Lower lobe of right lung (tissue), 2 donors: ENCODE measurements at regions not wholly inside any gene's neighbourhood (a gene's known extent, or its start where the extent isn't known, plus 50 kb on each side); places are given as distances from the start of the nearest gene placed in this dataset.

ENCODE experiments used
- ATAC-seq, 2 donors: fragments of 200-7000 bp; cut with Tn5 transposase; one replicate each; pipeline ENCODE4 v1.9.1; 2020 to 2022; ENCODE audit warnings: mild to moderate bottlenecking in 2 of 2, moderate library complexity in 2 of 2
- DNase-seq: peaks from one replicate; pipeline ENCODE4 v3.0.0-alpha.2; 2020
- H3K27ac ChIP-seq: fragments of 200-600 bp; one replicate; pipeline ENCODE4 v1.8.0; 2022
- H3K27me3 ChIP-seq: fragments of 200-600 bp; one replicate; pipeline ENCODE4 v1.8.0; 2022; ENCODE audit warnings: low read depth
- H3K36me3 ChIP-seq: fragments of 200-600 bp; one replicate; pipeline ENCODE4 v1.8.0; 2022; ENCODE audit warnings: mild to moderate bottlenecking
- H3K4me1 ChIP-seq: fragments of 200-600 bp; one replicate; pipeline ENCODE4 v1.8.0; 2022
- H3K4me3 ChIP-seq: fragments of 200-600 bp; one replicate; pipeline ENCODE4 v1.8.0; 2022; ENCODE audit warnings: mild to moderate bottlenecking
- H3K9me3 ChIP-seq: fragments of 200-600 bp; one replicate; pipeline ENCODE4 v1.8.0; 2022
- CTCF ChIP-seq: fragments of 200-600 bp; IDR thresholded peaks from one replicate; pipeline ENCODE4 v1.8.0; 2022; ENCODE audit warnings: antibody characterized with exemption, mild to moderate bottlenecking
- intact Hi-C: fragments of 100-400 bp; cut with DNase I; formaldehyde crosslinking; loops from one replicate; pipeline ENCODE4 v1.11.0; 2022
- donor health status: DM: no; HTN: yes; CAD: no; lungs with severe emphysema.

GRCh38 chr2:22623620-22624019, 761.4 kb upstream of the KLHL29 start:
- no peak overlapping the region for H3K27ac ChIP-seq
- H3K36me3 ChIP-seq: no peaks in the 10 kb centered on the region
- DNase-seq (no peak), ATAC-seq (no peak)
- TF ChIP-seq CTCF: no peak
- no peaks in the 10 kb centered on the region for H3K27me3 ChIP-seq
- H3K9me3 ChIP-seq: no peaks in the 10 kb centered on the region
- intact Hi-C loops: no loop called here
- H3K4me1 ChIP-seq: no peaks in the 10 kb centered on the region
- H3K4me3 ChIP-seq: no peak overlapping the region

GRCh38 chr2:22626621-22627020, 758.4 kb upstream of the KLHL29 start:
- Histone ChIP-seq H3K27ac (no peak overlapping the region), H3K36me3 (no peaks in the 10 kb centered on the region), H3K4me3 (no peak overlapping the region), H3K27me3 (no peaks in the 10 kb centered on the region), H3K9me3 (no peaks in the 10 kb centered on the region), H3K4me1 (no peaks in the 10 kb centered on the region)
- intact Hi-C loops: no loop called here
- DNase-seq (no peak), ATAC-seq (no peak)
- TF ChIP-seq CTCF: peak; percentile 19

- DNase-seq: no peak
- ATAC-seq: no peak
- intact Hi-C loops: no loop called here
Measured at GRCh38 chr2:22628221-22628620, 756.8 kb upstream of the KLHL29 start.

GRCh38 chr2:22628906-22629305, 756.1 kb upstream of the KLHL29 start:
- intact Hi-C loops: no loop called here
- ATAC-seq: no peak
- Histone ChIP-seq H3K9me3 (no peaks in the 10 kb centered on the region), H3K27me3 (no peaks in the 10 kb centered on the region), H3K4me3 (no peak overlapping the region), H3K36me3 (no peaks in the 10 kb centered on the region), H3K4me1 (no peaks in the 10 kb centered on the region), H3K27ac (no peak overlapping the region)
- DNase-seq: no peak
- TF ChIP-seq CTCF: no peak

More at GRCh38 chr2:22628221-22628620, 756.8 kb upstream of the KLHL29 start:
- Histone ChIP-seq H3K36me3 (no peaks in the 10 kb centered on the region), H3K4me3 (no peak overlapping the region), H3K9me3 (no peaks in the 10 kb centered on the region), H3K4me1 (no peaks in the 10 kb centered on the region), H3K27ac (no peak overlapping the region), H3K27me3 (no peaks in the 10 kb centered on the region)
- no peak for TF ChIP-seq CTCF

GRCh38 chr2:22634167-22634566, 750.8 kb upstream of the KLHL29 start:
- no peak for DNase-seq
- no peak overlapping the region for H3K4me3 ChIP-seq
- H3K27me3 ChIP-seq: no peaks in the 10 kb centered on the region
- intact Hi-C loops: no loop called here
- TF ChIP-seq CTCF: no peak
- no peak overlapping the region for H3K27ac ChIP-seq
- H3K9me3 ChIP-seq: no peaks in the 10 kb centered on the region
- no peaks in the 10 kb centered on the region for H3K36me3 ChIP-seq
- H3K4me1 ChIP-seq: no peaks in the 10 kb centered on the region
- no peak for ATAC-seq

- no peak for TF ChIP-seq CTCF
- H3K27me3 ChIP-seq: no peaks in the 10 kb centered on the region
- no peaks in the 10 kb centered on the region for H3K36me3 ChIP-seq
- no peaks in the 10 kb centered on the region for H3K9me3 ChIP-seq
- no peak overlapping the region for H3K27ac ChIP-seq
- DNase-seq (no peak), ATAC-seq (no peak)
- no peak overlapping the region for H3K4me3 ChIP-seq
- intact Hi-C loops: no loop called here
- H3K4me1 ChIP-seq: no peaks in the 10 kb centered on the region
Measured at GRCh38 chr2:22656426-22656825, 728.6 kb upstream of the KLHL29 start.
